ENCODE measurements at regions not wholly inside any gene's neighbourhood (a gene's known extent, or its start where the extent isn't known, plus 50 kb on each side); places are given as distances from the start of the nearest gene placed in this dataset.

GRCh38 chr1:238439511-238439910 is 548.8 kb upstream of the ZP4 start:
- TF ChIP-seq CTCF (IDR thresholded peaks at IDR 0.05; ENCODE audit: low read length) (no peak), EZH2 (optimal IDR thresholded peaks at IDR 0.05; ENCODE audit: low read depth, low read length) (no peak)

Data from MM.1S (cell line).